Large intestine (tissue), 3 donors: ENCODE measurements at regions not wholly inside any gene's neighbourhood (a gene's known extent, or its start where the extent isn't known, plus 50 kb on each side); places are given as distances from the start of the nearest gene placed in this dataset.

Source experiments
- DNase-seq, 2 donors: peaks; one replicate each; pipeline versions ENCODE4 v3.0.0 to v3.0.0-alpha.2; 2013
- H3K27ac ChIP-seq: one replicate; pipeline ENCODE4 v1.5.1; 2013; ENCODE audit warnings: low read length
- H3K27me3 ChIP-seq: 2 replicates; pipeline ENCODE4 v1.6.1; 2013; ENCODE audit warnings: low read length; ENCODE audit not compliant: control insufficient read depth, insufficient read depth
- H3K36me3 ChIP-seq: 2 replicates; pipeline ENCODE4 v1.6.1; 2013; ENCODE audit warnings: low read length; ENCODE audit not compliant: control insufficient read depth, insufficient read depth
- H3K4me1 ChIP-seq: one replicate; pipeline ENCODE4 v1.6.1; 2013; ENCODE audit warnings: low read length; ENCODE audit not compliant: control insufficient read depth, insufficient read depth
- H3K4me3 ChIP-seq: one replicate; pipeline ENCODE4 v1.5.1; 2013; ENCODE audit warnings: low read length
- H3K9me3 ChIP-seq: one replicate; pipeline ENCODE4 v1.6.1; 2013; ENCODE audit warnings: mild to moderate bottlenecking, low read depth, low read length, moderate library complexity; ENCODE audit not compliant: control insufficient read depth
- WGBS: methylation state at CpG from one replicate; pipeline ENCODE4 v1.1.5; 2013; ENCODE audit warnings: low lambda C conversion rate; ENCODE audit not compliant: insufficient coverage; 5-methylcytosine and 5-hydroxymethylcytosine counted together

DNA sequence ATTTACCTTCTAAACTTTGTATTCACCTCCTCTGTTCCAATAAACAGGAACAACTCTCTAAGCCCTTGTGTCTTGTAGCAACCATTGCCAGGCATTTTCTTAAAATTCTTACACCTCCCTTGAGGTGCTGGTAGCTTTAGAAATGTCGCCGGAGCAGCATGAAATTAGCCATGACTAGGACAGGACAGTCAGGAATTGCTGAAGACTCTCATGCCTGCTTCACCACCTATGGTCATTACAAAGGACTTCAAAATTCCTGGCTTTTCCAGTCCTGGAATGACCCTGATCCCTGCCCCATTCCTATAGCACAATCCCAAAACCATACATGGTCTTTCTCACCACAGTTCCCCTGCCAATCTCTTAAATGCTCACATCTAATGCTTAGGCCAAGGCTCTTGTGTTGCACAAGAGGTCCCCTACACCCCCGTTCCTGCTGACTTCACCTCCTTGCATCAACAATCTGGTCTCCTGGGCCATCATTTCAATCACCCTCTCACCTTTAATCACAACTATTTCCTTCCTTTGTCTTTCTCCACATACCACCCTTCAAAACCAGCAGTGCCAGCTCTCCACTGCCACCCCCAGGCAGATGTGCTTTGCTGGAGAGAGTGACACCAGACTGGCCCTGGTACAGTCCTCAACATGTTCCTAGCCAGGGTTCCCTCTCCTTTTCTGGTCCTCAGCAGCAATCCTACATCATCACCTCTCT is 113.2 kb upstream of the TJP1 start:
- Histone ChIP-seq H3K9me3 (no peaks in the 10 kb centered on the region), H3K27ac (no peak overlapping the region), H3K36me3 (no peaks in the 10 kb centered on the region), H3K4me3 (no peak overlapping the region), H3K27me3 (no peaks in the 10 kb centered on the region), H3K4me1 (no peaks in the 10 kb centered on the region)
- no peak for DNase-seq
- WGBS, result 80% methylated on average over 1 of the region's 3 CpGs

DNA sequence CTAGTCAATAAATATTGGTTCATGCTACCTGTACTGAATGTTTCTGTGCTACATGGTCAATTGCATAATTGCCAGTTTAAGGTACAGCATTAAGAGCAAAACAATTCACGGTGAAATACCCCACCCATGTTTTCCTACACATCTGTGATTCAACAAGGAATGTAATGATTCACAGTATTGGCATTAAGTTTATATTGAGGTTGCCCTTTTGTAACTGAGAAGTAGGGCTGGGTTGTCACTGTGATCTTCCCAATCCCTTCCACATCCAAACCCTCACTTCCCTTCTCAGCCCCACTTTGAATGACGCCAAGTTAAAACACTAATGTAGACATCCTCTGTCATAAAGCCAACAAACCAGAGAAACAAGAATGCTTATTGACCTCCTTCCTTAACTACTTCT is 112.0 kb upstream of the TJP1 start:
- Histone ChIP-seq H3K4me1 (no peaks in the 10 kb centered on the region), H3K27me3 (no peaks in the 10 kb centered on the region), H3K36me3 (no peaks in the 10 kb centered on the region), H3K9me3 (no peaks in the 10 kb centered on the region), H3K4me3 (no peak overlapping the region), H3K27ac (no peak overlapping the region)
- DNase-seq, result no peak
- WGBS, result no CpG with 5 or more reads among the region's 2 CpGs

DNA sequence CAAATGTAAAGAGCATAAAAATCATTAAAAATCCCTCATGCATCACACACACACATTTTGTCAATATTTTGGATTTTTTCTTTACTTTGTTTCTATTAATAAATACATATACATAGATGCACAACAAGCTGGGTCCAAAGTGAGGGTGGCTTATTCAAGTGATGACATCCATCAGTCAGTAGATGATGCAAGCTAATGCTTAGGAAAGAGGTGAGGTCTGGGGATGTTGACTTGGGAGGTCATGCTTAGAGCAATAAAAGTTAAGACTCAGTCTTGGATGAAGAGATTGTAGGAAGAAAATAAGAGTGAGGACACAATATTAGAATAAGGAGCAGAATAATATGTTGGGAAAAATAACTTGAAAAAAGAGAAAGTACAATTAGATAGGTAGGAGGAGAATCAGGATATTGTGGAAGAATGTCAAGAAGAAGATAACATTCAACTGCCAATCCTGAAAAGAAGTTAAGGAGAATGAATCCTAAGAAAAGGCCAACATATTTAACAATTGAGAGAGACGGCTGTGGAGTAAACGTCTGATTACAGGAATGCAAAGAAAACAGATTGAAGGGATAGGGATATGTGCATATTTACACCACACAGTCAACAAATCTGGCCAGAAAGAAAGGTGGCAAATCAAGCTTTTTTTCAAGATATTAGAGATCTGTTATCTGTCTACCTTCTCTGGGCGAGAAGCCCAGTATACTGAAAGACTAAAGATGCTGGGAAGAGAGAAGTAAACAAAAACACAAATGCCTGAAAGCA is 111.0 kb upstream of the TJP1 start:
- H3K4me1 ChIP-seq, result no peaks in the 10 kb centered on the region
- H3K36me3 ChIP-seq, result no peaks in the 10 kb centered on the region
- H3K4me3 ChIP-seq, result no peak overlapping the region
- DNase-seq, result no peak
- H3K9me3 ChIP-seq, result no peaks in the 10 kb centered on the region
- no peak overlapping the region for H3K27ac ChIP-seq
- 43% methylated on average over 1 of the region's 3 CpGs for WGBS
- no peaks in the 10 kb centered on the region for H3K27me3 ChIP-seq

DNA sequence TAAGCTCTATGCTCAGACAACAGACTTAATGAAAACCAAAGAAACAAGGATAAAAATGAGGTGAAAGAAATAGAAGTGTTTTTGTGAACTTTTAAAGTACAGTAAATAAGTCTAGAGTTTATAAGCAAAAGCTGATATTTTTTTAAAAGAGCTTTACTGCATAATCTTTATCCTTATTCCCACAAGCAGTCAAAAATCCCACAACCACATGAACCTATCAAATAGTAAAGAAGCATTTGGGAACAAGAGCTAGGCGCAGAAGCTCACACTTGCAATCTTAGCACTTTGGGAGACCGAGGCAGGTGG is 103.8 kb upstream of the TJP1 start:
- Histone ChIP-seq H3K4me1 (peaks cover 15% of the 10 kb centered on the region), H3K4me3 (no peak overlapping the region), H3K9me3 (no peaks in the 10 kb centered on the region), H3K27ac (peak overlapping the region; percentile 84), H3K27me3 (no peaks in the 10 kb centered on the region), H3K36me3 (no peaks in the 10 kb centered on the region)
- WGBS, result no CpG with 5 or more reads among the region's 2 CpGs
- no peak for DNase-seq

DNA sequence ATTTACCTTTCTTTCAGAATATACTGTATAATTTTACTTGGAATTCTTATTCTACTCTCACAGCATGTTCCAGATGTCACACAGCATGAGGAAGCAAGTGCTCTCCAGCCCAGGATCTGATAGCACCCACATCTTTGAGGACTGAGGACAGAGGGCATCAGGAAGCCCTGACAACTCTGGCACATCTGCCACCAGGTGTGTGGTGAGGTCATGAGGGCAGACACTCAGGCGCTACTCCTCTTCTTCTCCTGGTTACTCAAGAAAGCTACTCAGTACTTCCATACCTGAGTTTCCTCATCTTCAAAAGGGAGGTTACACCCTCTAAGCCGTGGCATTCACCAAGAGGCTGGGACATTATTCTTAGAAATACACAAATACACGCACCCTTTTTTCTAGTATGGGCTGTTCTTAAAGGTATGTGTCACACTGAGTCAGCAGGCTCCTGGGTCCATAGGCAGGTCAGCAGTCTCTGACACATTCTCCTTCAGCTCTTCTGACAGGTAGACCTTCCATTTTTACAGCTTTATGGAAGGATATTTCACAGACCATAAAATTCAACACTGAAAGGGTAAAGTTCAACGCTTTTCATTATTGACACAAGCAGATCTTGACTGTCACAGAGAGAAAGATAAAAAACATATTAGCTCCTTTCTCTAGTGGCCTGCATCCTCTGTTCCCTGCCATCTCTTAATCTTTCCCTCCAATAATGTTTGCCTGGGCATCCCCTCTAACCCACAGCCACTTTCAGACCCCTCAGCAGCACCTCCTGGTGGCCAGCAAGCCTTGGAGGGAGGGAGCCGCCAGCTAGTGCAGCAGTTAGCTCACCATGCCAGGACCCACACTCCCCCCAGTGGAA is 103.2 kb upstream of the TJP1 start:
- Histone ChIP-seq H3K9me3 (no peaks in the 10 kb centered on the region), H3K4me1 (peaks cover 15% of the 10 kb centered on the region), H3K36me3 (no peaks in the 10 kb centered on the region), H3K4me3 (no peak overlapping the region), H3K27ac (peak overlapping the region; percentile 84), H3K27me3 (no peaks in the 10 kb centered on the region)
- 20% methylated on average over 1 of the region's 5 CpGs for WGBS
- DNase-seq, result peak; percentile 93 to 98

DNA sequence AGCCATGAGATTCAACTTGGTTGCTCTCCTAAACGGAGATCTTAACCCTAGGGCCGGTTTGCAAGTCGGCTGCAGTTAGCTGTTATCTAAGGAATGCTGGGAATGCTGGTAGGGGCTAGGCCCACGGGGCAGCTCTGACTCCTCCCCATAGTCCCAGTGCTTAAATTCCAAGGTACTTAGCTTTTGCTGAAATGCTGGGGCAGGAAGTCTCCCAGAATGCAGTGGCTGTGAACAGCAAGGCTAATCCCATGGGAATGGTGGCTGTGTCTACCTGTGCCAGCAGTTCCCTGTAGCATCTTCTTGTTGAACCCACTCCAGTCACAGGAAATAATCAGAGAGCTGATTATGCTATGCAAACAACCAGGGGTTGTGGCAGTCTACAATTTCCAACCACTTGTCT is 102.5 kb upstream of the TJP1 start:
- Histone ChIP-seq H3K27ac (peak overlapping the region; percentile 84), H3K4me1 (peaks cover 15% of the 10 kb centered on the region), H3K27me3 (no peaks in the 10 kb centered on the region), H3K4me3 (no peak overlapping the region), H3K36me3 (no peaks in the 10 kb centered on the region), H3K9me3 (no peaks in the 10 kb centered on the region)
- peak; percentile 41 to 78 for DNase-seq
- WGBS, result no CpG with 5 or more reads among the region's 4 CpGs

DNA sequence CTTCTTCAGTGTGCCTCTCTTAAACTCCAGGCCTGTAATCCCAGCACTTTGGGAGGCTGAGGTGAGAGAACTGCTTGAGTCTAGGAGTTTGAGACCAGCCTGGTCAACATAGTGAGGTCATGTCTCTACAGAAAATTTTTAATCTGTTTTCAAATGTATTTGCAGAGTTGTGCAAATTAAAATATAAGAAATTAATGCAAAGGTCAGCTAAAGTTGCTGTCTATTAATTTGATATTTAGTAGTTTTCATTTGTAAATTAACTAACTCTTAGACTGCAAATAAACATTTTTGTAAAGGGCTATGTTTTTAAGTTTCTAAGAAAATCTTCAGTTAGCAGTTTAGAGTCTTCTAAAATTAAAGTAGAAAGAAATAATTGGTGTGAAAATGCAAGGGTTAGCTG is 99.9 kb upstream of the TJP1 start:
- no peaks in the 10 kb centered on the region for H3K36me3 ChIP-seq
- H3K9me3 ChIP-seq, result no peaks in the 10 kb centered on the region
- H3K4me3 ChIP-seq, result no peak overlapping the region
- no peaks in the 10 kb centered on the region for H3K27me3 ChIP-seq
- peaks cover 15% of the 10 kb centered on the region for H3K4me1 ChIP-seq
- H3K27ac ChIP-seq, result no peak overlapping the region
- no peak for DNase-seq

DNA sequence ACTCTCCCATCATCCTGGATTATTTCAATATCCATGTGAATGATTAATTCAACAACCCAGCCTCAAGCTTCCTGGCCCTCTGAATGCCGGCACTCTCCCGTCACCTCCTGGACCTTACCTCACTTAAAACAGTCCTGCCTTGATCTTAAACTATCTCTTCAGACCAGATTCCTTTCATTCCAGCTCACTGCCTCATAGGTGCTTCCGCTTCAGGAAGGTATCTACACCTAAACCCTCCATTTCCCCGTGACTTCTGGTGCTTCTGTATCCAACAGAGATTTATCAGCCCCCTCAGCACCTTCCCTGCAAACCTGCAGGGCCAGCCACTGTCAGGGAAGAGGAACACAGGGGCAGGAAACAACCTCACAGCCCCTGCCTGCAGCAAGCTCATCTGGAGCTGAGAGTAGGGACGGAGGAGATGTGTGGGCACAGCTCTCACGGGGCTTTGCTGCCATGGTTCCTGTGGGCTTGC is 98.9 kb upstream of the TJP1 start:
- H3K36me3 ChIP-seq, result no peaks in the 10 kb centered on the region
- WGBS, result no CpG with 5 or more reads among the region's 6 CpGs
- peaks cover 12% of the 10 kb centered on the region for H3K4me1 ChIP-seq
- H3K27me3 ChIP-seq, result no peaks in the 10 kb centered on the region
- H3K4me3 ChIP-seq, result no peak overlapping the region
- H3K9me3 ChIP-seq, result no peaks in the 10 kb centered on the region
- H3K27ac ChIP-seq, result peak overlapping the region; percentile 12
- DNase-seq, result peak in 1 of 2 donors; percentile 15

DNA sequence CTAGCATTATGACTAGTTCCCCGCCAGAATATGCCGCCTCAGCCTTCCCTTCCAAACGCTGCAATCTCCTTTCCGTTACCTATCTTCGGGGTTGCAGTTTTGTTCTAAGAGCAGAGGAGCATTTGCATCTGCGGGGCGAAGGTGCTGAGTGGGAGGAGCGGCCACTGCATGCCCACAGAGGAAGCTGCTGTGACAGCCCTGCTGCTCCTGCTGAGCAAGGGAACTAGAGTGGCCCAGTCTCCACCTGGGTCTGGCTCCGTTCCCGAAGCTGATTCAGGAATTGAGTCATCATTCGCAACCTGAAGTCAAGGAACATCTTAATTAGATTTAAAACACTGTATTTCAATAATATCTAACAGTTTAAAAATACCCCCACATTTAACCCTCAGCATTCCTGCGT is 98.2 kb upstream of the TJP1 start:
- WGBS, result 100% methylated on average over 1 of the region's 12 CpGs
- Histone ChIP-seq H3K4me3 (no peak overlapping the region), H3K27ac (no peak overlapping the region), H3K9me3 (no peaks in the 10 kb centered on the region), H3K27me3 (no peaks in the 10 kb centered on the region), H3K4me1 (peaks cover 8% of the 10 kb centered on the region), H3K36me3 (no peaks in the 10 kb centered on the region)
- DNase-seq, result peak in 1 of 2 donors; percentile 13

DNA sequence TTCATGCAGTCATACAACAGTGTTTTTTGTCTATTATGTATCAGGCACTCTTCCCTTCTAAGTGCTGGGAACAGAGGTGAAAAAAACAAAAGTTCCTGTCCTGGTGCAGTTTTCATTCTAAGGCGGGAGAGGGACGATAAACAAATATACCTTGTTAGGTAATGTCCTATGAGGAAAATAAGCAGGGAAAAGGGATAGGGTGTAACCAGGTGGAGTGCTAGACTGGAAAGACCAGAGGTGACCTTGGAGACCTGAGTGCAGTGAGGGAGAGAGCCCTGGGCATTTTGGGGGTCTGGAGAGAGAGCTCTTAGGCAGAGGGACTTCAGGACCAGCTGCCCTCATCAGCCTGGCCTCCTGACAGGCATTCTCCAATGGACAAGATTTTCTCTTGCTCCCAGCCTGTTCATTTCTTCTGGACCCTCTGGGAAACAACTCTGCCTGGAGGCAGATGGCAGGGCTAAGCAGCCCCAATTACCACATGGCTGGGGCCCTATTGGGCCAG is 97.2 kb upstream of the TJP1 start:
- DNase-seq, result no peak
- no peaks in the 10 kb centered on the region for H3K27me3 ChIP-seq
- peaks cover under 1% of the 10 kb centered on the region for H3K4me1 ChIP-seq
- no peak overlapping the region for H3K4me3 ChIP-seq
- no peaks in the 10 kb centered on the region for H3K36me3 ChIP-seq
- WGBS, result no CpG with 5 or more reads among the region's 2 CpGs
- H3K27ac ChIP-seq, result no peak overlapping the region
- no peaks in the 10 kb centered on the region for H3K9me3 ChIP-seq
